ENCODE measurements at regions not wholly inside any gene's neighbourhood (a gene's known extent, or its start where the extent isn't known, plus 50 kb on each side); places are given as distances from the start of the nearest gene placed in this dataset.

DNA sequence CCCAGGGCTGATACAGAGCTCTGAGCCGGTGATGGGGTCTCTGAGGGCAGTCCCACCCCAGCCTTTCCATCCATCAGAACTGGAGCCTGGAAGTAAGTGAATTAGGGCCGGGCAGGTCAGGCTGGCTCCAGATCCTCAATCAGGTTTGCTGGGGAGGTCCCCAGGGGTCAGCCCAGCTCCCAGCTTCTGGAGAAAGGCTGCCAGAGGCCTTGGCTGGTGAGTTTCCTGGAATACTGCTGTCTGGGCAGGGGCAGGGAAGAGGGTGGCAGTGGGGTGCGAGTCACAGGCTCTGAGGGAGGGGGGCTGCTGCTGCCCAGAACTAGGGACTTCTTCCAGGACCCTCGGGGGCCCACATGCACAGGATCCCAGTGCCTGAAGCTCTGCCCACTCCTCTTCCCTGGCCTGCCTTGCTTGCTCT is 200.6 kb upstream of the MVB12B start:
- DNase-seq (ENCODE audit: low spot score) = no peak

DNA sequence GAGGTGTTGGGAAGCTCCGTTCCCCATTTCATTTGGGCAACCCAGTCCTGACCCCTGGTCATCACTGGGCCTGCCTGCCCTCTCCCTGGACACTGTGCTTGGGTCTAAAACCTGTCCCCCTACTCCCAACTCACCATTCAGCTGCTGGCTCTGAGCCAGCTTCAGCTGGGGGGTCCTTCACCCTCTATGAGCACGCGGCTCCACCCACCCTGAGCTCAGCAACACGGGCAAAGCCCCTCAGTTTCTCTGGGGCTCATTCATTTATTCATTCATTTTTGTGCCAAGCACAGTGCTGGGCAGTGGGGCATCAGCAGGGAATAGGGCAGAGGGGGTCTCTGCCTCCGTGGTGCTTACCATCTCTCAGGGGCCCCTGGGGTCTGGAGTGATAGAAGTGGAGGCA is 199.8 kb upstream of the MVB12B start:
- no peak for DNase-seq (ENCODE audit: low spot score)

- DNase-seq (ENCODE audit: low spot score) = no peak
These were observed 199.0 kb upstream of the MVB12B start for GRCh38 chr9:126127591-126127990.

DNA sequence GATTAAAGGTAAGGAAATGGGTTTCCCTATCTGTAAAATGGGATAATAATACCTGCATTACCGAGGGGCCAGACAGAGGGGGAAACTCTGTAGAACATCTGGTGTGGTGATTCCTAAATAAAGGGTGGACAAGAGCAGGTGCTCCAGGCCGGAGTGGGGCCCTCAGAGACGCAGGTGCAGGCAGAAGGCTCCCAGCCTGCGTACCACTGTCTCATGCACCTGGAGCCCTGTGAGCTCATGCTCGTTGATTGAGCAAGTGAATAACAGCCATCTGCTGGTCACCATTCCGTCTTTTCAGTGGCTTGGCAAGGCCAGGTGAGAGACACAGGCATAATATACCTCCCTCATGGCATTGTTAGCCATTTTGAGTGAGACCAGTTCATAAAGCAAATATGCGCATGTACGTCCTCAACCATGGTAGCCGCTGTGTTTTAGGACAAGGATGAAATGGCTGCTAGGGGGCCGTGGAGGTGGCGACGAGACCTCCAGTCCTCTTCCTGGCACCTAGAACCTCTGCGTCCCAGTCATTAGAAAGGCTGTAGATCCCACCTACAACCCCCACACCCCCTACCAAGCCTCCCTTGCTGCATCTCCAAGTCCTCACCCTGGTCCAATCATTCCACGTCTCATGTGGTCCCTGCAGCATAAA is 198.0 kb upstream of the MVB12B start:
- DNase-seq (ENCODE audit: low spot score) = no peak

- no peak for DNase-seq (ENCODE audit: low spot score)
These were observed 195.3 kb upstream of the MVB12B start for GRCh38 chr9:126131066-126132010.

- no peak for DNase-seq (ENCODE audit: low spot score)
These were observed 193.9 kb upstream of the MVB12B start for GRCh38 chr9:126132746-126133145.

- DNase-seq (ENCODE audit: low spot score) = no peak
These were observed 182.4 kb upstream of the MVB12B start for GRCh38 chr9:126144196-126144595.

DNA sequence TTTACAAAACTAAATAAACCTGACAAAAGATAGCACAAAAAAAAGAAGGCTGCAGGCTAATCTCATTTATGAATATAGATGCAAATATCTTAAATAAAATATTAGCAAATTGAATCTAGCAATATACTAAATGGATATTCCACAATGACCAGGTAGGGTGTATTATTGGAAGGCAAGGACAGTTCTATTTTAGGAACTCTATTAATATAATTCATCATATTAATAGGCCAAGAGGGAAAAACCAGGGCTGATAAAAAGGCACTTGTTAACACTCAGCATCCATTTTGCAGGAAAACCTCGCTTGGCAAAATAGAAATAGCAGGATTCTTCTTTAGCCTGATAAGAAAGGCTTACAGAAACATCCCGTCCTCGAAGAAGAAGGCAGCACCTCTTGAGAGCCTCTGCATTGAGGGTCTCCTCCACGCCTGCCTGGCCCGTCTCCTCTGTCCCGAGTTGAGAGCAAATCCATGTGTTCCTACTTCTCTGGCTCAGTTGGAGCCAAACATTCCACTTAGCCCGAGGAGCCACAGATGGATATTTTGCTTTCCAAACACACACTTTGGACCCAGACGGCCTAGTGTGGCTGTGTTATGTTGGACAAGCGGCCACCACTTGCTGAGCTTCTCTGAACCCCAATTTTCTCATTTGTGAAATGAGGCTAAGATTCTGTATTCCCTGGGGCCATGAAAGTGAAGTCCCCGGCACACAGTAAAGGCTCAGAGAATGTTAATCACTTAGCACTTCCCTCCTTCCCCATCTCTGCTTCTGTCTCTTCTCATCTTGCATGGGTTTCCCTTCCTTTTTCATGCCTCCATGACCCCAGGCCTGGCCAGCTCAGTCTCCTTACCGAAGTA is 181.8 kb upstream of the MVB12B start:
- DNase-seq (ENCODE audit: low spot score) = no peak

- no peak for DNase-seq (ENCODE audit: low spot score)
These were observed 180.8 kb upstream of the MVB12B start for GRCh38 chr9:126145887-126146253.

- peak; percentile 8 for DNase-seq (ENCODE audit: low spot score)
These were observed 180.1 kb upstream of the MVB12B start for GRCh38 chr9:126146254-126147145.

- DNase-seq (ENCODE audit: low spot score) = no peak
These were observed 179.3 kb upstream of the MVB12B start for GRCh38 chr9:126147186-126147935.

DNA sequence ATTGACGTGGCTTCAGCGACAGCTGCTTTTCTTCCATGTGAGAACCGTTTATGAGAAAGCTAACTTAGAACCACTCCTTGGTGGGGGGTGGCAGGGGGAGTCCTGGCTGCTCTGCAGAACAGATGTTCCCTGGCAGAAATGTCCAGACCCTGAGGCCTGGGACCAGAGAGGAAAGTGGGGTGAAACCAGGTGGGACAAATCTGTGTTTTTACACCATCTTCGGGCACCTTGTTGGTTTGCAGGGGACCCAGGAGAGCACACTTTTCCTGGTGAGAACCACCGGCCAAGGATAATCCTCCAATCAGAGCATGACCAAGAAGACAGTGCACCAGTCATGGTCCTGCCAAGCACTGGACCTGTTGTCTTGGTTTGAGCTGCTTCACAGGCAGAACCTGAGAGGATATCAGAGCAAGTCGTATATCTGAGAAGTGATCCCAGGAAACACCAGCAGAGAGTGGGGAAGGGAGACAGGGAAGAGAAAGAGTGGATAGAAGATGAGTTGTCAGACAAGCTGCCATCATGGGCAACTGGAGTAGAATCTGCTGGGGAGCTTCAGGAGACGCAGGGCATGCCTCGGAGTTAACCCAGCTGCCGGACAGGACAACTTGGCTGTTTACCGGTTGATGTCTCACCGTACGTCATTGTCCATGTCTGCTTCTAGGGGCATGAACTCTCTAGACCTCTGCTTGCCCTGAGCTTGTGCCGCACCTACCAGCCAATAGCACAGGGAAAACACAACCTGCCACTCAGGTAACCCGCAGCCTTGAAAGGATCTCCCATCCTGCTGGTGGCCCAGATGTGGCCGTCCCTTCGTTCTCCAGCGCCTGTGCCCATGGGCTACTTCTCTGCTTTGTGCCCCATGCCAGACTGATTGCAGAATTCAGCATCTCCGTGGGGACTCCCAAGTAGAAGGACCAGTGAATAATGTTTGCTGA is 178.4 kb upstream of the MVB12B start:
- DNase-seq (ENCODE audit: low spot score) = no peak

- no peak for DNase-seq (ENCODE audit: low spot score)
These were observed 177.6 kb upstream of the MVB12B start for GRCh38 chr9:126148994-126149393.

- peak; percentile 1 for DNase-seq (ENCODE audit: low spot score)
These were observed 177.0 kb upstream of the MVB12B start for GRCh38 chr9:126149661-126150060.

DNA sequence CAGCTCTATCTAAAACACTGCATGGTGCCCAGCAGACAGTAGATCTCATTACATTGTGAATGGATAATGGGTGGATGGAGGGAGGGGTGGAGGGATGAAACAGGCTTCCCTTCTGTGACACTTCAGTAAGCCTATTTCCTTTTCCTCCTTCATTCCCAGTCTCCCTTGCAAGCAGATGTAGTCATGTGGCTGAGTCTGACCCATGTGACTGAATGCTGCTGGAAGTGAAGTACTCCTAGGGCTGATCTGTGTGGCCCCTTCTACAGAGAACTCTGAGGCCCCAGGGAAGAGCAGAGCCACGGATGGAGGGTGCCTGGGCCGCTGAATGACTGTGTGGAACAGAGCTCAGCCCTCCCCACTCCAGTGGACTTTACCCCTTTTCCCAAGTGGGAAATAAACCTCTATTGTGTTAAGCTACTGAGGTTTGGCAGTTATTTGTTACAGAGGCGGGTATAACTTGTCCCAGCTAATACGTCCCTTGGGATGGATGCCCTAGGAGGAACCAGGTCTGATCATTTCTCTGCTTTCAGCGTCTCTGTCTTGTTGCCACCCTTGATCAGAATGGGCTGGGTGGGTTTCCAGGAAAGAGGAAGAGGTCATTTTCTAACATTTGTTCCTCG is 176.1 kb upstream of the MVB12B start:
- no peak for DNase-seq (ENCODE audit: low spot score)

DNA sequence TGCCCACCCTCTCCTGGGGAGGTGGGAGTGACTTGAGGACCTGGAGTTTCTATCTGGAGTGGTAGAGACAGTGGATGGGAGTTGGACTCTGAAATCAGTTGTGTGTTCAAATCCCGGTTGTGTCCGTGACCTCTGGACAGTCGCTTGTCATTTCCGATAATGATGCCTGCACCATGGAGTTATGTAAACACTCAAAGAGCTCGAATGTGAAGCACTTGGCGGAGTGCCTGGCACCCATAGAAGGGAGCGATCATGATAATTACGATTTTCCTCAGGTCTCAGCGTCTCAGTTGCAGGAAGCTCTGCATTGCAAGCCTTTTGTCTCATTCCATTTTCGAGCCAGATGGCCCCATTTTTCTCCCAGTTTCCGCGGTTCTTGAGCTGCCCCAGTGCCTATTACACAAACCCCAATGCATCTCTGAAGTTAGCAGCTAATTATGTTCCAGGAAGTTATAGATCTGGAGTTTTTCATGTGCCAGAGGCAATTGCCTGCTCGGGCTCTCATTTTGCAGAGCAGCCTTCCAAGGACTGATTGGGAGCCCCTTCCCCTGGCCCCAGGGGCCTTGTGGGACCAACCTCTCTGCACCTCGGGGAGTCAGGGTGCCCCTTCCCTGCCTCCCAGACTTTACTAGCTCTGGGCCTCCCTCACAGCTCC is 175.5 kb upstream of the MVB12B start:
- DNase-seq (ENCODE audit: low spot score) = no peak

DNA sequence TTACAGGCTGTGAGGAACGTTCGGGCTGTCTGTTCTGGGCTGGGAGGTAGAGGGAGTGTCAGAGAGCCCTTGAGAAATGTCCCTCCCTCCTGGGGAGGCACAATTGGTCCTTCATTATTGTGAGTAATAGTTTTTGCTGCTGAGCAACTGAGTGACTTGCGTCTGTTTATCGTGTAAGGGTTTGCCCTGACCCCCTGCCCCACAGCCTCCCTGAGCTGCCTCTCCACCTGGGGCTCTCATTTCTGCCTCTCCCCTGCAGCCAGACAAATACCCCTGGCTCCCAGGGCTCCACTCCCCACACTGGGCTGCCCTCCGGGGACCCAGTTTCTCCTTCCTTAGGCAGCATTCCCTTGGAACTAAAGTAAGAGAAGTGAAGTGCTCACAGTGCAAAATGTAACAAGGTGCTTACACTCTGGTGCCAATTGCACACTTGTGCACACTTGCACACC is 174.9 kb upstream of the MVB12B start:
- DNase-seq (ENCODE audit: low spot score) = no peak

DNA sequence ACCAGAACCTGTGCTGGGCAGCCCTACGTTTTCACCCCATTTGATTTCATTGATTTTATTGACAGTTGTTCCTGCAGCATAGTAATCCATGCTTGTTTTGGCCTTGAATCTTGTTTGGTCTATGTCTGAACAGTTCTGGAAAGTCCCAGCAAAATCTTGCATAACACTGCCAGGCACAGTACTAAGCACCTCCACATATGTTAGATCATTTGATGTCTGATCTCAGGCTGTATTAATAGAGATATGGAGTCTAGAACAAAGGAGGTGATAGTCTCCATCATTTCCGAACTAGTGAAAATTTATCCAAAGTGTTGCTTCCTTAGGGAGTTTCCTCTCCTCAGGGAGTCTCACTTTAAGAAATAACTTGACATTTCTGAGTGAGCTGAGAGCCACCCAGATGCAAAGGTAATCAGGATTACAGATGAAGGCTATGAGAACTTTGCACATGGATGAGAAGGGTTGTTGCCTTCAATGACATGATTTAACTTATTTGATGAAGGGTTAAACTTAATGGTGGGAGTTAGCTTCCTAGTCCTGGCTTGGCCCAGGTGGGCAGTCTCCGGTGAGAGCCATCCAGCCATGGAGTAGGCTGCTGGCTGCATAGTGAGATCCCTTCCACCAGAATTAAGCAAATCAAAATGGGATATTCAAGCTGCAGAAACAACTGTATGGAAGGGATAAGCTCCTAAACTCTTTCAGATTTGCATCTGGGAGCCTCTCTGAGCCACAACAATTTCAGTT is 173.8 kb upstream of the MVB12B start:
- DNase-seq (ENCODE audit: low spot score) = no peak

Data from cerebellar cortex (tissue), 1 donor.